Spleen (tissue), 7 donors: ENCODE measurements at regions not wholly inside any gene's neighbourhood (a gene's known extent, or its start where the extent isn't known, plus 50 kb on each side); places are given as distances from the start of the nearest gene placed in this dataset.

ENCODE experiments used
- CTCF ChIP-seq, 11 experiments: fragments of 200-600 bp in 7 of 11; fragments of 450-650 bp in 4 of 11; sonication (generic) in 4 of 11; IDR thresholded peaks in 8 of 11; conservative IDR thresholded peaks in 3 of 11; 1 replicate in 7 of 11; 2 replicates in 4 of 11; pipeline versions ENCODE4 v1.4.0 to v1.8.0; 2016 to 2021; ENCODE audit warnings: antibody characterized with exemption in 11 of 11, inconsistent platforms in 4 of 11, mild to moderate bottlenecking in 1 of 11
- POLR2A ChIP-seq, 3 donors: fragments of 450-650 bp; IDR thresholded peaks; one replicate each; pipeline ENCODE4 v1.5.1; 2017; ENCODE audit warnings: antibody characterized with exemption in 3 of 3, mild to moderate bottlenecking in 1 of 3
- donor health status: DM: no; HTN: no; CAD: no; lungs with moderate emphysema.
- donor health status: DM: no; HTN: no; CAD: no.
- donor health status: DM: no; HTN: no; CAD: no.

- TF ChIP-seq POLR2A (IDR thresholded peaks at IDR 0.05) (no peak), CTCF (IDR thresholded peaks at IDR 0.05 in 8 of 11, conservative IDR thresholded peaks at IDR 0.05 in 3 of 11) (no peak)
Measured at GRCh38 chr1:148293651-148294050, 141.6 kb upstream of the NBPF11 start.
